HCEC 1CT (cell line): ENCODE measurements at regions not wholly inside any gene's neighbourhood (a gene's known extent, or its start where the extent isn't known, plus 50 kb on each side); places are given as distances from the start of the nearest gene placed in this dataset.
A peak's percentile ranks its signal among the peaks of the same experiment; 100 is the strongest.

Experiments
- DNase-seq: peaks from one replicate; pipeline ENCODE4 v3.0.0-alpha.2; 2017

GRCh38 chr16:64449506-64449905, 672.4 kb downstream of the CDH11 start:
- DNase-seq: no peak

- DNase-seq: no peak
These were observed 676.2 kb downstream of the CDH11 start for GRCh38 chr16:64445649-64446048.

GRCh38 chr16:64445245-64445644, 676.6 kb downstream of the CDH11 start:
- DNase-seq: no peak

GRCh38 chr16:64440421-64440831, 681.4 kb downstream of the CDH11 start:
- peak; percentile 97 for DNase-seq

- no peak for DNase-seq
These were observed 681.9 kb downstream of the CDH11 start for GRCh38 chr16:64440005-64440404.

GRCh38 chr16:64437706-64438324, 684.0 kb downstream of the CDH11 start:
- DNase-seq: no peak

- no peak for DNase-seq
These were observed 687.3 kb downstream of the CDH11 start for GRCh38 chr16:64434526-64435069.

GRCh38 chr16:64428463-64429113, 693.3 kb downstream of the CDH11 start:
- peak; percentile 88 for DNase-seq

GRCh38 chr16:64426131-64426666, 695.7 kb downstream of the CDH11 start:
- DNase-seq: no peak

GRCh38 chr16:64425381-64425780, 696.5 kb downstream of the CDH11 start:
- no peak for DNase-seq

GRCh38 chr16:64422259-64422658, 699.6 kb downstream of the CDH11 start:
- no peak for DNase-seq

GRCh38 chr16:64421515-64421914, 700.3 kb downstream of the CDH11 start:
- no peak for DNase-seq

GRCh38 chr16:64419832-64420231, 702.0 kb downstream of the CDH11 start:
- no peak for DNase-seq

GRCh38 chr16:64417711-64418227, 704.1 kb downstream of the CDH11 start:
- peak; percentile 34 for DNase-seq

GRCh38 chr16:64416216-64417005, 705.5 kb downstream of the CDH11 start:
- peak; percentile 55 for DNase-seq

GRCh38 chr16:64412578-64413280, 709.1 kb downstream of the CDH11 start:
- DNase-seq: peak; percentile 51

GRCh38 chr16:64410306-64410705, 711.6 kb downstream of the CDH11 start:
- DNase-seq: no peak

GRCh38 chr16:64409783-64410210, 712.1 kb downstream of the CDH11 start:
- no peak for DNase-seq

GRCh38 chr16:64408699-64409098, 713.2 kb downstream of the CDH11 start:
- DNase-seq: no peak

GRCh38 chr16:64406770-64407181, 715.1 kb downstream of the CDH11 start:
- DNase-seq: no peak

GRCh38 chr16:64403352-64403751, 718.5 kb downstream of the CDH11 start:
- DNase-seq: no peak

- DNase-seq: peak; percentile 41
These were observed 723.1 kb downstream of the CDH11 start for GRCh38 chr16:64398793-64399192.
